ENCODE measurements at regions not wholly inside any gene's neighbourhood (a gene's known extent, or its start where the extent isn't known, plus 50 kb on each side); places are given as distances from the start of the nearest gene placed in this dataset.

GRCh38 chr2:126756125-126756524, 100.2 kb downstream of the GYPC start:
- Histone ChIP-seq H3K27ac (ENCODE audit: low read length) (no peak overlapping the region), H3K36me3 (ENCODE audit: insufficient read depth, low read length) (no peaks in the 10 kb centered on the region), H3K4me3 (ENCODE audit: low read length) (no peak overlapping the region), H3K4me1 (ENCODE audit: low read length) (no peaks in the 10 kb centered on the region), H3K27me3 (ENCODE audit: low read length) (no peaks in the 10 kb centered on the region), H2AFZ (ENCODE audit: low read length) (no peak overlapping the region), H4K20me1 (ENCODE audit: insufficient read depth, low read depth, low read length) (no peaks in the 10 kb centered on the region), H3K4me2 (ENCODE audit: low read depth, low read length, poor library complexity, severe bottlenecking) (no peak overlapping the region), H3K9ac (ENCODE audit: low read length) (no peak overlapping the region), H3K9me3 (ENCODE audit: low read length) (no peaks in the 10 kb centered on the region), H3K79me2 (ENCODE audit: low read length) (no peaks in the 10 kb centered on the region), H3K9me2 (replicated peaks; ENCODE audit: insufficient read depth, low read length) (no peaks in the 10 kb centered on the region)
- DNase-seq, result no peak

GRCh38 chr2:126761256-126761980, 105.5 kb downstream of the GYPC start:
- no peaks in the 10 kb centered on the region for H3K9me3 ChIP-seq (ENCODE audit: low read length)
- H3K4me2 ChIP-seq (ENCODE audit: low read depth, low read length, poor library complexity, severe bottlenecking), result no peak overlapping the region
- H3K9ac ChIP-seq (ENCODE audit: low read length), result no peak overlapping the region
- H3K27ac ChIP-seq (ENCODE audit: low read length), result no peak overlapping the region
- no peaks in the 10 kb centered on the region for H3K4me1 ChIP-seq (ENCODE audit: low read length)
- no peak overlapping the region for H3K4me3 ChIP-seq (ENCODE audit: low read length)
- H4K20me1 ChIP-seq (ENCODE audit: insufficient read depth, low read depth, low read length), result no peaks in the 10 kb centered on the region
- no peak for DNase-seq
- H3K79me2 ChIP-seq (ENCODE audit: low read length), result no peaks in the 10 kb centered on the region
- no peak overlapping the region for H2AFZ ChIP-seq (ENCODE audit: low read length)
- H3K36me3 ChIP-seq (ENCODE audit: insufficient read depth, low read length), result no peaks in the 10 kb centered on the region
- no peaks in the 10 kb centered on the region for H3K9me2 ChIP-seq (replicated peaks; ENCODE audit: insufficient read depth, low read length)
- 0 out of 2 replicates have a peak, but pooled peaks cover 3% of the 10 kb centered on the region for H3K27me3 ChIP-seq (ENCODE audit: low read length)

GRCh38 chr2:126761981-126762878, 106.3 kb downstream of the GYPC start:
- Histone ChIP-seq H2AFZ (ENCODE audit: low read length) (no peak overlapping the region), H3K79me2 (ENCODE audit: low read length) (no peaks in the 10 kb centered on the region), H3K4me3 (ENCODE audit: low read length) (no peak overlapping the region)

GRCh38 chr2:126764686-126765265, 108.8 kb downstream of the GYPC start:
- DNase-seq, result no peak
- no peaks in the 10 kb centered on the region for H4K20me1 ChIP-seq (ENCODE audit: insufficient read depth, low read depth, low read length)
- no peaks in the 10 kb centered on the region for H3K36me3 ChIP-seq (ENCODE audit: insufficient read depth, low read length)
- no peak overlapping the region for H3K27ac ChIP-seq (ENCODE audit: low read length)
- H3K4me2 ChIP-seq (ENCODE audit: low read depth, low read length, poor library complexity, severe bottlenecking), result no peak overlapping the region
- H3K9ac ChIP-seq (ENCODE audit: low read length), result no peak overlapping the region
- H3K27me3 ChIP-seq (ENCODE audit: low read length), result 0 out of 2 replicates have a peak, but pooled peaks cover 3% of the 10 kb centered on the region
- no peaks in the 10 kb centered on the region for H3K4me1 ChIP-seq (ENCODE audit: low read length)
- H3K4me3 ChIP-seq (ENCODE audit: low read length), result no peak overlapping the region
- no peaks in the 10 kb centered on the region for H3K9me2 ChIP-seq (replicated peaks; ENCODE audit: insufficient read depth, low read length)
- H3K9me3 ChIP-seq (ENCODE audit: low read length), result no peaks in the 10 kb centered on the region
- H3K79me2 ChIP-seq (ENCODE audit: low read length), result no peaks in the 10 kb centered on the region
- H2AFZ ChIP-seq (ENCODE audit: low read length), result no peak overlapping the region

More at GRCh38 chr2:126761981-126762878, 106.3 kb downstream of the GYPC start:
- Histone ChIP-seq H3K27ac (ENCODE audit: low read length) (no peak overlapping the region), H3K27me3 (ENCODE audit: low read length) (0 out of 2 replicates have a peak, but pooled peaks cover 3% of the 10 kb centered on the region), H3K9me3 (ENCODE audit: low read length) (no peaks in the 10 kb centered on the region), H3K4me1 (ENCODE audit: low read length) (no peaks in the 10 kb centered on the region), H3K9me2 (replicated peaks; ENCODE audit: insufficient read depth, low read length) (no peaks in the 10 kb centered on the region), H3K9ac (ENCODE audit: low read length) (no peak overlapping the region), H3K36me3 (ENCODE audit: insufficient read depth, low read length) (no peaks in the 10 kb centered on the region), H3K4me2 (ENCODE audit: low read depth, low read length, poor library complexity, severe bottlenecking) (no peak overlapping the region), H4K20me1 (ENCODE audit: insufficient read depth, low read depth, low read length) (no peaks in the 10 kb centered on the region)
- no peak for DNase-seq

GRCh38 chr2:126765395-126765794, 109.4 kb downstream of the GYPC start:
- Histone ChIP-seq H3K36me3 (ENCODE audit: insufficient read depth, low read length) (no peaks in the 10 kb centered on the region), H3K79me2 (ENCODE audit: low read length) (no peaks in the 10 kb centered on the region), H3K4me1 (ENCODE audit: low read length) (no peaks in the 10 kb centered on the region), H3K4me3 (ENCODE audit: low read length) (no peak overlapping the region), H3K27me3 (ENCODE audit: low read length) (0 out of 2 replicates have a peak, but pooled peaks cover 3% of the 10 kb centered on the region), H3K9ac (ENCODE audit: low read length) (no peak overlapping the region), H3K9me2 (replicated peaks; ENCODE audit: insufficient read depth, low read length) (no peaks in the 10 kb centered on the region), H2AFZ (ENCODE audit: low read length) (no peak overlapping the region), H3K4me2 (ENCODE audit: low read depth, low read length, poor library complexity, severe bottlenecking) (no peak overlapping the region), H3K27ac (ENCODE audit: low read length) (no peak overlapping the region), H4K20me1 (ENCODE audit: insufficient read depth, low read depth, low read length) (no peaks in the 10 kb centered on the region), H3K9me3 (ENCODE audit: low read length) (no peaks in the 10 kb centered on the region)
- no peak for DNase-seq

GRCh38 chr2:126766295-126766968, 110.5 kb downstream of the GYPC start:
- DNase-seq, result no peak
- Histone ChIP-seq H3K4me3 (ENCODE audit: low read length) (no peak overlapping the region), H2AFZ (ENCODE audit: low read length) (no peak overlapping the region), H4K20me1 (ENCODE audit: insufficient read depth, low read depth, low read length) (no peaks in the 10 kb centered on the region), H3K4me2 (ENCODE audit: low read depth, low read length, poor library complexity, severe bottlenecking) (no peak overlapping the region), H3K79me2 (ENCODE audit: low read length) (no peaks in the 10 kb centered on the region), H3K9ac (ENCODE audit: low read length) (no peak overlapping the region), H3K36me3 (ENCODE audit: insufficient read depth, low read length) (no peaks in the 10 kb centered on the region), H3K27ac (ENCODE audit: low read length) (no peak overlapping the region), H3K9me3 (ENCODE audit: low read length) (no peaks in the 10 kb centered on the region), H3K4me1 (ENCODE audit: low read length) (no peaks in the 10 kb centered on the region), H3K27me3 (ENCODE audit: low read length) (0 out of 2 replicates have a peak, but pooled peaks cover 3% of the 10 kb centered on the region), H3K9me2 (replicated peaks; ENCODE audit: insufficient read depth, low read length) (no peaks in the 10 kb centered on the region)

- Histone ChIP-seq H3K4me3 (ENCODE audit: low read length) (no peak overlapping the region), H3K4me2 (ENCODE audit: low read depth, low read length, poor library complexity, severe bottlenecking) (no peak overlapping the region), H3K27ac (ENCODE audit: low read length) (no peak overlapping the region), H4K20me1 (ENCODE audit: insufficient read depth, low read depth, low read length) (no peaks in the 10 kb centered on the region), H3K79me2 (ENCODE audit: low read length) (no peaks in the 10 kb centered on the region), H3K9ac (ENCODE audit: low read length) (no peak overlapping the region), H3K27me3 (ENCODE audit: low read length) (0 out of 2 replicates have a peak, but pooled peaks cover 3% of the 10 kb centered on the region), H3K36me3 (ENCODE audit: insufficient read depth, low read length) (no peaks in the 10 kb centered on the region), H3K9me2 (replicated peaks; ENCODE audit: insufficient read depth, low read length) (no peaks in the 10 kb centered on the region), H3K9me3 (ENCODE audit: low read length) (no peaks in the 10 kb centered on the region), H3K4me1 (ENCODE audit: low read length) (no peaks in the 10 kb centered on the region), H2AFZ (ENCODE audit: low read length) (no peak overlapping the region)
- no peak for DNase-seq
Observed at GRCh38 chr2:126766969-126767296, 111.0 kb downstream of the GYPC start.
